ENCODE measurements at regions not wholly inside any gene's neighbourhood (a gene's known extent, or its start where the extent isn't known, plus 50 kb on each side); places are given as distances from the start of the nearest gene placed in this dataset.

GRCh38 chr5:158344376-158344775 lies 485.4 kb upstream of the CLINT1 start:
- no peaks in the 10 kb centered on the region for H3K9me3 ChIP-seq (ENCODE audit: control insufficient read depth, low read length)
- H3K4me3 ChIP-seq (ENCODE audit: low read length), result no peak overlapping the region
- no peaks in the 10 kb centered on the region for H3K4me1 ChIP-seq (ENCODE audit: control insufficient read depth, insufficient read depth, low read length)
- H3K36me3 ChIP-seq (ENCODE audit: control insufficient read depth, insufficient read depth, low read length), result no peaks in the 10 kb centered on the region
- no peaks in the 10 kb centered on the region for H3K27me3 ChIP-seq (ENCODE audit: control insufficient read depth, insufficient read depth, low read length)
- H3K9ac ChIP-seq (ENCODE audit: low read length), result no peak overlapping the region

DNA sequence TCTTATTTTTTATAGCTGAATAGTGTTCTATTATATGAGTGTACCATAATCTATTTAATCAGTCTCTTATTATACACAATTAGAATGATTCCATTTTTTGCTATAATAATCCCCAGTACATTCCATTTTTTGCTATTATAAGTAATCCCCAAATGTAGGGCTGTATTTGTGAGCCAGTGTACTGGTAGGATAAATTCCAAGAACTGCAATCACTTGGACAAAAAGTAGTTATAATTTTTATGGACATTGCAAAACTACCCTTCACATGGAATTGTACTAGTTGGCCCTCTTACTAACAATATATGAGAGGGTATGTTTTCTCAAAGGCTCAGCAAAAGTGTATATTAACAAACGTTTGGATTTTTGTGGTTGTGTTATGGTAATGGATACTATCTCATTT lies 481.7 kb upstream of the CLINT1 start:
- H3K4me3 ChIP-seq (ENCODE audit: low read length), result no peak overlapping the region
- no peaks in the 10 kb centered on the region for H3K27me3 ChIP-seq (ENCODE audit: control insufficient read depth, insufficient read depth, low read length)
- H3K36me3 ChIP-seq (ENCODE audit: control insufficient read depth, insufficient read depth, low read length), result no peaks in the 10 kb centered on the region
- no peaks in the 10 kb centered on the region for H3K4me1 ChIP-seq (ENCODE audit: control insufficient read depth, insufficient read depth, low read length)
- H3K9me3 ChIP-seq (ENCODE audit: control insufficient read depth, low read length), result no peaks in the 10 kb centered on the region
- no peak overlapping the region for H3K9ac ChIP-seq (ENCODE audit: low read length)

GRCh38 chr5:158326256-158326655 lies 467.3 kb upstream of the CLINT1 start:
- H3K4me1 ChIP-seq (ENCODE audit: control insufficient read depth, insufficient read depth, low read length), result no peaks in the 10 kb centered on the region
- H3K9ac ChIP-seq (ENCODE audit: low read length), result no peak overlapping the region
- no peaks in the 10 kb centered on the region for H3K27me3 ChIP-seq (ENCODE audit: control insufficient read depth, insufficient read depth, low read length)
- H3K4me3 ChIP-seq (ENCODE audit: low read length), result no peak overlapping the region
- no peaks in the 10 kb centered on the region for H3K36me3 ChIP-seq (ENCODE audit: control insufficient read depth, insufficient read depth, low read length)
- no peaks in the 10 kb centered on the region for H3K9me3 ChIP-seq (ENCODE audit: control insufficient read depth, low read length)

GRCh38 chr5:158324236-158324635 lies 465.3 kb upstream of the CLINT1 start:
- H3K9me3 ChIP-seq (ENCODE audit: control insufficient read depth, low read length), result no peaks in the 10 kb centered on the region
- H3K27me3 ChIP-seq (ENCODE audit: control insufficient read depth, insufficient read depth, low read length), result no peaks in the 10 kb centered on the region
- H3K9ac ChIP-seq (ENCODE audit: low read length), result no peak overlapping the region
- no peaks in the 10 kb centered on the region for H3K36me3 ChIP-seq (ENCODE audit: control insufficient read depth, insufficient read depth, low read length)
- no peak overlapping the region for H3K4me3 ChIP-seq (ENCODE audit: low read length)
- H3K4me1 ChIP-seq (ENCODE audit: control insufficient read depth, insufficient read depth, low read length), result no peaks in the 10 kb centered on the region

DNA sequence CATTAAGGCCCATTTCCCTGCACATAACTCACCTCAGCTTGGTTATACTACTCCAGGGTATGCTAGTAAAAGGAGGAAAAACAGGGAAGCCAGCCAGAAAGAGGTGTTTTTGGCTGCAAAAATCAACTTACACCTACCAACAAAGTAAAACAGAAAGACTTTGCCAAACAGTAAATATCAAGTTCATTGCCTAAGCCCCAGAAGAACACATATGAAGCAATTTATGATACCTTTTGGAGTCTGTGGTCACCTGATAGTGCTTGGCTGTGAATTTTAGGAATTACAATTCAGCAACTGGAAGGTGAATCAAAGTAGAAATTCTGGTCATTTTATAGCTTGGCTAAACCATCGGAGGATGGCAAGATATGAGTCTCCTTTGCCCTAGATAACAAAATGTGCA lies 463.7 kb upstream of the CLINT1 start:
- Histone ChIP-seq H3K4me3 (ENCODE audit: low read length) (no peak overlapping the region), H3K27me3 (ENCODE audit: control insufficient read depth, insufficient read depth, low read length) (no peaks in the 10 kb centered on the region), H3K9me3 (ENCODE audit: control insufficient read depth, low read length) (no peaks in the 10 kb centered on the region), H3K36me3 (ENCODE audit: control insufficient read depth, insufficient read depth, low read length) (no peaks in the 10 kb centered on the region), H3K9ac (ENCODE audit: low read length) (no peak overlapping the region), H3K4me1 (ENCODE audit: control insufficient read depth, insufficient read depth, low read length) (no peaks in the 10 kb centered on the region)

GRCh38 chr5:158320934-158321333 lies 462.0 kb upstream of the CLINT1 start:
- Histone ChIP-seq H3K27me3 (ENCODE audit: control insufficient read depth, insufficient read depth, low read length) (no peaks in the 10 kb centered on the region), H3K36me3 (ENCODE audit: control insufficient read depth, insufficient read depth, low read length) (no peaks in the 10 kb centered on the region)

GRCh38 chr5:158320178-158320674 lies 461.3 kb upstream of the CLINT1 start:
- no peaks in the 10 kb centered on the region for H3K36me3 ChIP-seq (ENCODE audit: control insufficient read depth, insufficient read depth, low read length)

More at GRCh38 chr5:158320934-158321333, 462.0 kb upstream of the CLINT1 start:
- Histone ChIP-seq H3K9ac (ENCODE audit: low read length) (no peak overlapping the region), H3K9me3 (ENCODE audit: control insufficient read depth, low read length) (no peaks in the 10 kb centered on the region), H3K4me1 (ENCODE audit: control insufficient read depth, insufficient read depth, low read length) (no peaks in the 10 kb centered on the region), H3K4me3 (ENCODE audit: low read length) (no peak overlapping the region)

DNA sequence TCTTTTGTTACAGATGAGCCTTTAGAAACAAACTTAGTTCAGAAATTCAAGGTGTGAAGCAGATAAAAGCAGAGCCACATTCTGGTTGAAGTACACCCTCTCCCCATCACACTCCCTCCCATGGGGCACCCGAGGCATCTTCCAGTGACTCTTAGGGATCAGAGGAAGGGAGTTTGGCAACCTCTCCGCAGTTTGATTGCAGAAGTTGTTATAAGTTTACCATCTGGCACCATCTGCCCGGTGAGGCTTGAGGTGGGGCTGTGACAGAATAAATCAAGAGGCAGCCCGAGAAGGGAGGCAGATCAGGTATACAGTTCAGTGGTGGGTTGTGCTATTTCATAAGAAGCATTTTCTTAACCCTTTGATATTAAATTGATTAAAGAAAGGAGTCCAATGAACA lies 458.6 kb upstream of the CLINT1 start:
- Histone ChIP-seq H3K4me3 (ENCODE audit: low read length) (no peak overlapping the region), H3K9me3 (ENCODE audit: control insufficient read depth, low read length) (no peaks in the 10 kb centered on the region), H3K9ac (ENCODE audit: low read length) (no peak overlapping the region), H3K27me3 (ENCODE audit: control insufficient read depth, insufficient read depth, low read length) (no peaks in the 10 kb centered on the region), H3K4me1 (ENCODE audit: control insufficient read depth, insufficient read depth, low read length) (no peaks in the 10 kb centered on the region), H3K36me3 (ENCODE audit: control insufficient read depth, insufficient read depth, low read length) (no peaks in the 10 kb centered on the region)

More at GRCh38 chr5:158320178-158320674, 461.3 kb upstream of the CLINT1 start:
- Histone ChIP-seq H3K9me3 (ENCODE audit: control insufficient read depth, low read length) (no peaks in the 10 kb centered on the region), H3K4me1 (ENCODE audit: control insufficient read depth, insufficient read depth, low read length) (no peaks in the 10 kb centered on the region), H3K4me3 (ENCODE audit: low read length) (no peak overlapping the region), H3K27me3 (ENCODE audit: control insufficient read depth, insufficient read depth, low read length) (no peaks in the 10 kb centered on the region), H3K9ac (ENCODE audit: low read length) (no peak overlapping the region)

GRCh38 chr5:158313733-158314464 lies 455.0 kb upstream of the CLINT1 start:
- H3K4me1 ChIP-seq (ENCODE audit: control insufficient read depth, insufficient read depth, low read length), result no peaks in the 10 kb centered on the region
- no peaks in the 10 kb centered on the region for H3K27me3 ChIP-seq (ENCODE audit: control insufficient read depth, insufficient read depth, low read length)
- no peaks in the 10 kb centered on the region for H3K9me3 ChIP-seq (ENCODE audit: control insufficient read depth, low read length)
- H3K9ac ChIP-seq (ENCODE audit: low read length), result no peak overlapping the region
- H3K4me3 ChIP-seq (ENCODE audit: low read length), result no peak overlapping the region
- no peaks in the 10 kb centered on the region for H3K36me3 ChIP-seq (ENCODE audit: control insufficient read depth, insufficient read depth, low read length)

GRCh38 chr5:158313027-158313732 lies 454.2 kb upstream of the CLINT1 start:
- Histone ChIP-seq H3K4me1 (ENCODE audit: control insufficient read depth, insufficient read depth, low read length) (no peaks in the 10 kb centered on the region), H3K9ac (ENCODE audit: low read length) (no peak overlapping the region), H3K36me3 (ENCODE audit: control insufficient read depth, insufficient read depth, low read length) (no peaks in the 10 kb centered on the region), H3K4me3 (ENCODE audit: low read length) (no peak overlapping the region), H3K27me3 (ENCODE audit: control insufficient read depth, insufficient read depth, low read length) (no peaks in the 10 kb centered on the region), H3K9me3 (ENCODE audit: control insufficient read depth, low read length) (no peaks in the 10 kb centered on the region)

GRCh38 chr5:158309088-158309807 lies 450.3 kb upstream of the CLINT1 start:
- Histone ChIP-seq H3K9ac (ENCODE audit: low read length) (no peak overlapping the region), H3K4me1 (ENCODE audit: control insufficient read depth, insufficient read depth, low read length) (no peaks in the 10 kb centered on the region), H3K9me3 (ENCODE audit: control insufficient read depth, low read length) (no peaks in the 10 kb centered on the region), H3K27me3 (ENCODE audit: control insufficient read depth, insufficient read depth, low read length) (no peaks in the 10 kb centered on the region), H3K36me3 (ENCODE audit: control insufficient read depth, insufficient read depth, low read length) (no peaks in the 10 kb centered on the region), H3K4me3 (ENCODE audit: low read length) (no peak overlapping the region)
